SK-N-SH (cell line): ENCODE measurements at regions not wholly inside any gene's neighbourhood (a gene's known extent, or its start where the extent isn't known, plus 50 kb on each side); places are given as distances from the start of the nearest gene placed in this dataset.

Experiments
- CTCF ChIA-PET: fragments of 300-600, 350-600 bp; formaldehyde crosslinking; extraction: SDS; loops from one replicate; lab custom pipeline; 2021; lab: Yijun Ruan, JAX
- POLR2A ChIA-PET: fragments of 350-600 bp; sonication (Branson Sonifier 250); formaldehyde crosslinking; extraction: SDS; loops from one replicate; lab custom pipeline; 2020; ENCODE audit warnings: antibody characterized with exemption, inconsistent platforms; lab: Yijun Ruan, JAX
- DNase-seq: peaks from one replicate; pipeline ENCODE4 v3.0.0; 2012
- H2AFZ ChIP-seq: fragments of 200-600 bp; sonication (generic); 2 replicates; pipeline ENCODE4 v1.8.1; 2016; ENCODE audit warnings: antibody characterized with exemption, mild to moderate bottlenecking, low read depth
- H3F3A ChIP-seq: fragments of 200-600 bp; sonication (generic); replicated peaks from 2 replicates; pipeline ENCODE3; 2016; ENCODE audit warnings: antibody characterized with exemption, mild to moderate bottlenecking; ENCODE audit not compliant: insufficient read depth
- H3K27ac ChIP-seq, 2 experiments: fragments of 200-500 bp in 1 of 2; fragments of 200-600 bp in 1 of 2; sonication (Bioruptor generic) in 1 of 2; sonication (generic), shearing (Covaris generic) in 1 of 2; 2 replicates each; pipeline versions ENCODE4 v1.5.1 to v1.6.1; 2014 to 2016; ENCODE audit warnings: low read depth in 2 of 2, inconsistent platforms in 1 of 2, low read length in 1 of 2, mild to moderate bottlenecking in 1 of 2, mixed read lengths in 1 of 2
- H3K27me3 ChIP-seq: fragments of 200-600 bp; sonication (generic), shearing (Covaris generic); 2 replicates; pipeline ENCODE4 v1.6.1; 2016; ENCODE audit warnings: mixed run types; ENCODE audit not compliant: insufficient read depth
- H3K36me3 ChIP-seq, 2 experiments: fragments of 200-500 bp in 1 of 2; fragments of 200-600 bp in 1 of 2; sonication (Bioruptor generic) in 1 of 2; sonication (generic) in 1 of 2; replicated peaks in 1 of 2; 2 replicates each; pipeline versions ENCODE3 to v1.5.1; 2014 to 2016; ENCODE audit warnings: low read length in 1 of 2, mild to moderate bottlenecking in 1 of 2; ENCODE audit not compliant: insufficient read depth in 2 of 2, control insufficient read depth in 1 of 2
- H3K4me1 ChIP-seq, 2 experiments: fragments of 200-500 bp in 1 of 2; fragments of 200-600 bp in 1 of 2; sonication (Bioruptor generic) in 1 of 2; sonication (generic), shearing (Covaris generic) in 1 of 2; 2 replicates each; pipeline versions ENCODE4 v1.5.1 to v1.6.1; 2014 to 2016; ENCODE audit warnings: low read depth in 1 of 2, low read length in 1 of 2, mixed run types in 1 of 2; ENCODE audit not compliant: insufficient read depth in 2 of 2, control insufficient read depth in 1 of 2
- H3K4me2 ChIP-seq: fragments of 200-600 bp; sonication (generic), shearing (Covaris generic); 2 replicates; pipeline ENCODE4 v1.6.1; 2017; ENCODE audit warnings: mixed run types
- H3K4me3 ChIP-seq, 2 experiments: fragments of 200-500 bp in 1 of 2; fragments of 200-600 bp in 1 of 2; sonication (Bioruptor generic) in 1 of 2; sonication (generic), shearing (Covaris generic) in 1 of 2; 2 replicates each; pipeline versions ENCODE4 v1.5.1 to v1.8.1; 2014 to 2016; ENCODE audit warnings: low read depth in 2 of 2, inconsistent platforms in 1 of 2, low read length in 1 of 2, mild to moderate bottlenecking in 1 of 2, mixed read lengths in 1 of 2, moderate library complexity in 1 of 2
- H3K79me2 ChIP-seq: fragments of 200-600 bp; sonication (generic); 2 replicates; pipeline ENCODE4 v1.8.1; 2017; ENCODE audit warnings: mild to moderate bottlenecking; ENCODE audit not compliant: insufficient read depth
- H3K9ac ChIP-seq: fragments of 200-600 bp; sonication (generic); 2 replicates; pipeline ENCODE4 v1.6.1; 2017; ENCODE audit warnings: mixed run types
- H3K9me2 ChIP-seq: fragments of 200-600 bp; sonication (generic); 2 replicates; pipeline ENCODE4 v1.6.1; 2017; ENCODE audit warnings: mixed run types
- H3K9me3 ChIP-seq: fragments of 200-600 bp; sonication (generic); 2 replicates; pipeline ENCODE4 v1.6.1; 2017; ENCODE audit warnings: mixed run types, mild to moderate bottlenecking, moderate library complexity
- H4K20me1 ChIP-seq: fragments of 200-600 bp; sonication (generic); 2 replicates; pipeline ENCODE4 v1.6.1; 2017; ENCODE audit warnings: mild to moderate bottlenecking, mixed run types; ENCODE audit not compliant: insufficient read depth
- EP300 ChIP-seq, 2 experiments: IDR thresholded peaks; 2 replicates each; pipeline versions ENCODE4 v1.4.0 to v1.6.1; 2012; ENCODE audit warnings: borderline replicate concordance in 1 of 2, low read depth in 1 of 2, low read length in 1 of 2
- FOSL2 ChIP-seq: IDR thresholded peaks from 2 replicates; pipeline ENCODE4 v1.4.0; 2012; ENCODE audit warnings: low read depth, mild to moderate bottlenecking, moderate library complexity, borderline replicate concordance
- FOXM1 ChIP-seq: IDR thresholded peaks from 2 replicates; pipeline ENCODE4 v1.4.0; 2012; ENCODE audit warnings: low read depth, mild to moderate bottlenecking
- IRF3 ChIP-seq: fragments of 150-350 bp; IDR thresholded peaks from 2 replicates; pipeline ENCODE4 v1.6.1; 2016; ENCODE audit warnings: mild to moderate bottlenecking, low read depth, low read length
- MAX ChIP-seq: IDR thresholded peaks from 2 replicates; pipeline ENCODE4 v1.4.0; 2012; ENCODE audit warnings: low read depth
- NFIC ChIP-seq: IDR thresholded peaks from 2 replicates; pipeline ENCODE4 v1.4.0; 2012; ENCODE audit warnings: borderline replicate concordance
- PBX3 ChIP-seq: IDR thresholded peaks from 2 replicates; pipeline ENCODE4; 2012
- POLR2AphosphoS5 ChIP-seq: IDR thresholded peaks from 2 replicates; pipeline ENCODE4 v1.6.1; 2012; ENCODE audit warnings: low read depth, low read length
- REST ChIP-seq: IDR thresholded peaks from 2 replicates; pipeline ENCODE4 v1.6.1; 2012; ENCODE audit warnings: mild to moderate bottlenecking, low read depth, low read length, moderate library complexity
- TCF12 ChIP-seq: IDR thresholded peaks from 2 replicates; pipeline ENCODE4 v1.4.0; 2012
- USF2 ChIP-seq: fragments of 150-350 bp; IDR thresholded peaks from 2 replicates; pipeline ENCODE4 v1.6.1; 2017; ENCODE audit warnings: antibody characterized with exemption, low read length, low read depth, borderline replicate concordance
- YY1 ChIP-seq: IDR thresholded peaks from 2 replicates; pipeline ENCODE4 v1.4.0; 2012; ENCODE audit warnings: low read depth, mild to moderate bottlenecking
- WGBS: methylation state at CpG from one replicate; pipeline ENCODE4 v1.1.6; 2017; ENCODE audit warnings: low lambda C conversion rate; 5-methylcytosine and 5-hydroxymethylcytosine counted together

GRCh38 chr1:200238311-200238710 lies 171.5 kb downstream of the ZNF281 start:
- Histone ChIP-seq H3K4me2 (no peak overlapping the region), H3K9me2 (no peaks in the 10 kb centered on the region), H3K36me3 (no peaks in the 10 kb centered on the region), H3K4me3 (no peak overlapping the region), H3K27me3 (no peaks in the 10 kb centered on the region), H3K9me3 (no peaks in the 10 kb centered on the region), H3K27ac (no peak overlapping the region), H3K4me1 (peaks cover 0 to 6% of the 10 kb centered on the region in 2 experiments; a peak in 1 of 4 replicates), H3K79me2 (no peaks in the 10 kb centered on the region), H2AFZ (no peak overlapping the region), H4K20me1 (no peaks in the 10 kb centered on the region), H3F3A (no peaks in the 10 kb centered on the region), H3K9ac (no peak overlapping the region)
- DNase-seq, result no peak
- TF ChIP-seq NFIC, result no peak
- TF ChIP-seq REST, result no peak
- TF ChIP-seq USF2, result no peak
- 93% methylated on average over 3 of the region's 3 CpGs for WGBS
- POLR2A ChIA-PET, result no interaction called here
- CTCF ChIA-PET, result no interaction called here

GRCh38 chr1:200237066-200237465 lies 172.8 kb downstream of the ZNF281 start:
- TF ChIP-seq FOXM1 (no peak), PBX3 (no peak), POLR2AphosphoS5 (no peak), TCF12 (no peak), REST (no peak), YY1 (no peak), FOSL2 (no peak), NFIC (no peak), MAX (no peak), EP300 (IDR thresholded peaks at IDR 0.05; ENCODE audit: borderline replicate concordance in 1 of 2, low read depth in 1 of 2, low read length in 1 of 2) (no peak), IRF3 (no peak)
- Histone ChIP-seq H3K4me3 (no peak overlapping the region), H3K9me3 (no peaks in the 10 kb centered on the region), H3K27ac (no peak overlapping the region), H2AFZ (no peak overlapping the region), H3F3A (no peaks in the 10 kb centered on the region), H3K79me2 (no peaks in the 10 kb centered on the region), H3K9ac (no peak overlapping the region), H3K4me2 (no peak overlapping the region), H3K4me1 (peaks cover 0 to 18% of the 10 kb centered on the region in 2 experiments; a peak in 2 of 4 replicates), H3K36me3 (no peaks in the 10 kb centered on the region), H3K27me3 (no peaks in the 10 kb centered on the region), H4K20me1 (no peaks in the 10 kb centered on the region), H3K9me2 (no peaks in the 10 kb centered on the region)
- 93% methylated on average over 5 of the region's 5 CpGs for WGBS
- CTCF ChIA-PET, result interaction anchor here (1.7 kb wide), 1 partner anchor 8 kb away, joined by 5 read pairs; no protein-coding TSS in a partner anchor
- POLR2A ChIA-PET, result no interaction called here
- DNase-seq, result no peak
